WTC11 (cell line): ENCODE measurements at regions not wholly inside any gene's neighbourhood (a gene's known extent, or its start where the extent isn't known, plus 50 kb on each side); places are given as distances from the start of the nearest gene placed in this dataset.

Experiments
- CBFB ChIP-seq: sonication (generic); formaldehyde crosslinking; IDR thresholded peaks from 2 replicates; pipeline ENCODE4 v1.8.1; 2022; ENCODE audit warnings: mild to moderate bottlenecking, low read depth, missing genetic modification reagents
- ESRRA ChIP-seq: sonication (generic); formaldehyde crosslinking; IDR thresholded peaks from 2 replicates; pipeline ENCODE4 v1.8.1; 2022; ENCODE audit warnings: mild to moderate bottlenecking, missing genetic modification reagents, borderline replicate concordance
- FOXJ3 ChIP-seq: sonication (generic); formaldehyde crosslinking; IDR thresholded peaks from 2 replicates; pipeline ENCODE4 v1.9.0; 2021; ENCODE audit warnings: missing genetic modification reagents, mild to moderate bottlenecking, borderline replicate concordance
- GRHL2 ChIP-seq: fragments of 250-450 bp; sonication (Bioruptor Pico); IDR thresholded peaks from 2 replicates; pipeline ENCODE4 v1.8.0; 2022; ENCODE audit warnings: mild to moderate bottlenecking, moderate library complexity; ENCODE audit not compliant: insufficient replicate concordance, severe bottlenecking
- JAZF1 ChIP-seq: fragments of 250-450 bp; sonication (Bioruptor Pico); IDR thresholded peaks from 2 replicates; pipeline ENCODE4 v1.9.0; 2021; ENCODE audit warnings: moderate library complexity, mild to moderate bottlenecking, inconsistent platforms
- JUN ChIP-seq: sonication (generic); formaldehyde crosslinking; IDR thresholded peaks from 2 replicates; pipeline ENCODE4 v1.8.0; 2023; ENCODE audit warnings: mild to moderate bottlenecking, missing genetic modification reagents
- MXD4 ChIP-seq: fragments of 250-450 bp; sonication (Bioruptor Pico); IDR thresholded peaks from 2 replicates; pipeline ENCODE4 v1.8.0; 2021; ENCODE audit warnings: mild to moderate bottlenecking, moderate library complexity, borderline replicate concordance
- NFATC4 ChIP-seq: fragments of 250-450 bp; sonication (Bioruptor Pico); IDR thresholded peaks from 2 replicates; pipeline ENCODE4 v1.9.0; 2021; ENCODE audit warnings: mild to moderate bottlenecking
- NFYB ChIP-seq: sonication (generic); formaldehyde crosslinking; conservative IDR thresholded peaks from 2 replicates; pipeline ENCODE4 v1.8.0; 2022; ENCODE audit warnings: low read depth, missing genetic modification reagents
- OVOL2 ChIP-seq: fragments of 250-450 bp; sonication (Bioruptor Pico); IDR thresholded peaks from 2 replicates; pipeline ENCODE4 v1.9.0; 2021; ENCODE audit warnings: mild to moderate bottlenecking, borderline replicate concordance
- PRRX2 ChIP-seq: fragments of 250-450 bp; sonication (Bioruptor Pico); IDR thresholded peaks from 2 replicates; pipeline ENCODE4 v1.8.0; 2021; ENCODE audit warnings: mild to moderate bottlenecking
- RELA ChIP-seq: sonication (generic); formaldehyde crosslinking; IDR thresholded peaks from 2 replicates; pipeline ENCODE4 v1.8.1; 2022; ENCODE audit warnings: missing genetic modification reagents, mild to moderate bottlenecking, borderline replicate concordance
- SMAD3 ChIP-seq: sonication (generic); formaldehyde crosslinking; IDR thresholded peaks from 2 replicates; pipeline ENCODE4 v1.8.0; 2022; ENCODE audit warnings: missing genetic modification reagents, mild to moderate bottlenecking, borderline replicate concordance
- TEAD1 ChIP-seq: sonication (generic); formaldehyde crosslinking; IDR thresholded peaks from 2 replicates; pipeline ENCODE4 v1.8.0; 2022; ENCODE audit warnings: mild to moderate bottlenecking, missing genetic modification reagents
- ZBTB21 ChIP-seq: sonication (generic); formaldehyde crosslinking; IDR thresholded peaks from 2 replicates; pipeline ENCODE4 v1.8.1; 2023; ENCODE audit warnings: mild to moderate bottlenecking, missing genetic modification reagents, borderline replicate concordance
- ZNF396 ChIP-seq: fragments of 250-450 bp; sonication (Bioruptor Pico); IDR thresholded peaks from 2 replicates; pipeline ENCODE4 v1.8.0; 2021; ENCODE audit warnings: mild to moderate bottlenecking, moderate library complexity, borderline replicate concordance
- TF ChIP-seq, protein P1 (sequence below): sonication (generic); formaldehyde crosslinking; IDR thresholded peaks from 2 replicates; pipeline ENCODE4 v1.8.0; 2022; ENCODE audit warnings: mild to moderate bottlenecking, missing genetic modification reagents
- TF ChIP-seq, protein P2 (sequence below): fragments of 250-450 bp; sonication (Bioruptor Pico); IDR thresholded peaks from 2 replicates; pipeline ENCODE4 v1.9.0; 2021; ENCODE audit warnings: mild to moderate bottlenecking, borderline replicate concordance
- TF ChIP-seq, protein P3 (sequence below): sonication (generic); formaldehyde crosslinking; IDR thresholded peaks from 2 replicates; pipeline ENCODE4 v1.8.1; 2023; ENCODE audit warnings: mild to moderate bottlenecking, missing genetic modification reagents
- TF ChIP-seq, protein P4 (sequence below): sonication (generic); formaldehyde crosslinking; IDR thresholded peaks from 2 replicates; pipeline ENCODE4 v1.8.1; 2023; ENCODE audit warnings: mild to moderate bottlenecking, missing genetic modification reagents, moderate library complexity
- TF ChIP-seq, protein P5 (sequence below): sonication (generic); formaldehyde crosslinking; IDR thresholded peaks from 2 replicates; pipeline ENCODE4 v1.8.1; 2022; ENCODE audit warnings: mild to moderate bottlenecking, missing genetic modification reagents, moderate library complexity, borderline replicate concordance
- TF ChIP-seq, protein P6 (sequence below): sonication (generic); formaldehyde crosslinking; IDR thresholded peaks from 2 replicates; pipeline ENCODE4 v1.8.0; 2022; ENCODE audit warnings: mild to moderate bottlenecking, missing genetic modification reagents
- TF ChIP-seq, protein P7 (sequence below): fragments of 250-450 bp; sonication (Bioruptor Pico); IDR thresholded peaks from 2 replicates; pipeline ENCODE4 v2.1.2; 2022; ENCODE audit warnings: mild to moderate bottlenecking, moderate library complexity
- TF ChIP-seq, protein P8 (sequence below): sonication (generic); formaldehyde crosslinking; IDR thresholded peaks from 2 replicates; pipeline ENCODE4 v1.8.1; 2022; ENCODE audit warnings: low read depth, missing genetic modification reagents, borderline replicate concordance
- TF ChIP-seq, protein P9 (sequence below): sonication (generic); formaldehyde crosslinking; IDR thresholded peaks from 2 replicates; pipeline ENCODE4 v1.8.0; 2022; ENCODE audit warnings: mild to moderate bottlenecking, missing genetic modification reagents

DNA sequence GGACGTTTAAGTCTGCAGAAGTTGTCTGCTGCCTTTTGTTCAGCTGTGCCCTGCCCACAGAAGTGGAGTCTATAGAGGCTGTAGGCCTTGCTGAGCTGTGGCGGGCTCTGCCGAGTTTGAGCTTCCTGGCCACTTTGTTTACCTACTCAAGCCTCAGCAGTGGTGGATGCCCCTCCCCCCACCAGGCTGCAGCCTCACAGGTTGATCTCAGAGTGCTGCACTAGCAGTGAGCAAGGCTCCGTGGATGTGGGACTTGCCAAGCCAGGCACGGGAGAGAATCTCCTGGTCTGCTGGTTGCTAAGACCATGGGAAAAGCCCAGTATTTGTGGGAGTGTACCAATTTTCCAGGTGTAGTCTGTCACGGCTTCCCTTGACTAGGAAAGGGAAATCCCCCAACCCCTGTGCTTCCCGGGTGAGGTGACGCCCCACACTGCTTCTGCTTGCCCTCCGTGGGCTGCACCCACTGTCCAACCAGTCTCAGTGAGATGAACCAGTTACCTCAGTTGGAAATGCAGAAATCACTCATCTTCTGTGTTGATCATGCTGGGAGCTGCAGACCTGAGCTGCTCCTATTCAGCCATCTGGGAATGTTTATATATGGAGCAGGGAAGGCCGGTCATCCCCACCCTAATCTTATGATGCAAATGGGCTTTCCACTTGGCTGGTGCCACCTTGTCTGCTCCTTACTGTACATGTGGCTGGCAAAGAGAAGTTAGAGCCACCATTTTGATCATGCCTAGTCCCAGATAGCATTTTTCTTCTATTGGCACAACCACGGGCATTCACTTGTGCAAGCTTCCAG lies 156.9 kb upstream of the ITGA6 start (continued):
- no peak for TF ChIP-seq RELA (CRISPR knock-in tag)
- TF ChIP-seq, protein P1, sequence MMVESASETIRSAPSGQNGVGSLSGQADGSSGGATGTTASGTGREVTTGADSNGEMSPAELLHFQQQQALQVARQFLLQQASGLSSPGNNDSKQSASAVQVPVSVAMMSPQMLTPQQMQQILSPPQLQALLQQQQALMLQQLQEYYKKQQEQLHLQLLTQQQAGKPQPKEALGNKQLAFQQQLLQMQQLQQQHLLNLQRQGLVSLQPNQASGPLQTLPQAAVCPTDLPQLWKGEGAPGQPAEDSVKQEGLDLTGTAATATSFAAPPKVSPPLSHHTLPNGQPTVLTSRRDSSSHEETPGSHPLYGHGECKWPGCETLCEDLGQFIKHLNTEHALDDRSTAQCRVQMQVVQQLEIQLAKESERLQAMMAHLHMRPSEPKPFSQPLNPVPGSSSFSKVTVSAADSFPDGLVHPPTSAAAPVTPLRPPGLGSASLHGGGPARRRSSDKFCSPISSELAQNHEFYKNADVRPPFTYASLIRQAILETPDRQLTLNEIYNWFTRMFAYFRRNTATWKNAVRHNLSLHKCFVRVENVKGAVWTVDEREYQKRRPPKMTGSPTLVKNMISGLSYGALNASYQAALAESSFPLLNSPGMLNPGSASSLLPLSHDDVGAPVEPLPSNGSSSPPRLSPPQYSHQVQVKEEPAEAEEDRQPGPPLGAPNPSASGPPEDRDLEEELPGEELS (CRISPR knock-in tag) = no peak
- TF ChIP-seq OVOL2 (CRISPR knock-in tag) = no peak
- TF ChIP-seq, protein P2, sequence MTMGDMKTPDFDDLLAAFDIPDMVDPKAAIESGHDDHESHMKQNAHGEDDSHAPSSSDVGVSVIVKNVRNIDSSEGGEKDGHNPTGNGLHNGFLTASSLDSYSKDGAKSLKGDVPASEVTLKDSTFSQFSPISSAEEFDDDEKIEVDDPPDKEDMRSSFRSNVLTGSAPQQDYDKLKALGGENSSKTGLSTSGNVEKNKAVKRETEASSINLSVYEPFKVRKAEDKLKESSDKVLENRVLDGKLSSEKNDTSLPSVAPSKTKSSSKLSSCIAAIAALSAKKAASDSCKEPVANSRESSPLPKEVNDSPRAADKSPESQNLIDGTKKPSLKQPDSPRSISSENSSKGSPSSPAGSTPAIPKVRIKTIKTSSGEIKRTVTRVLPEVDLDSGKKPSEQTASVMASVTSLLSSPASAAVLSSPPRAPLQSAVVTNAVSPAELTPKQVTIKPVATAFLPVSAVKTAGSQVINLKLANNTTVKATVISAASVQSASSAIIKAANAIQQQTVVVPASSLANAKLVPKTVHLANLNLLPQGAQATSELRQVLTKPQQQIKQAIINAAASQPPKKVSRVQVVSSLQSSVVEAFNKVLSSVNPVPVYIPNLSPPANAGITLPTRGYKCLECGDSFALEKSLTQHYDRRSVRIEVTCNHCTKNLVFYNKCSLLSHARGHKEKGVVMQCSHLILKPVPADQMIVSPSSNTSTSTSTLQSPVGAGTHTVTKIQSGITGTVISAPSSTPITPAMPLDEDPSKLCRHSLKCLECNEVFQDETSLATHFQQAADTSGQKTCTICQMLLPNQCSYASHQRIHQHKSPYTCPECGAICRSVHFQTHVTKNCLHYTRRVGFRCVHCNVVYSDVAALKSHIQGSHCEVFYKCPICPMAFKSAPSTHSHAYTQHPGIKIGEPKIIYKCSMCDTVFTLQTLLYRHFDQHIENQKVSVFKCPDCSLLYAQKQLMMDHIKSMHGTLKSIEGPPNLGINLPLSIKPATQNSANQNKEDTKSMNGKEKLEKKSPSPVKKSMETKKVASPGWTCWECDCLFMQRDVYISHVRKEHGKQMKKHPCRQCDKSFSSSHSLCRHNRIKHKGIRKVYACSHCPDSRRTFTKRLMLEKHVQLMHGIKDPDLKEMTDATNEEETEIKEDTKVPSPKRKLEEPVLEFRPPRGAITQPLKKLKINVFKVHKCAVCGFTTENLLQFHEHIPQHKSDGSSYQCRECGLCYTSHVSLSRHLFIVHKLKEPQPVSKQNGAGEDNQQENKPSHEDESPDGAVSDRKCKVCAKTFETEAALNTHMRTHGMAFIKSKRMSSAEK (CRISPR knock-in tag) = no peak
- TF ChIP-seq, protein P3, sequence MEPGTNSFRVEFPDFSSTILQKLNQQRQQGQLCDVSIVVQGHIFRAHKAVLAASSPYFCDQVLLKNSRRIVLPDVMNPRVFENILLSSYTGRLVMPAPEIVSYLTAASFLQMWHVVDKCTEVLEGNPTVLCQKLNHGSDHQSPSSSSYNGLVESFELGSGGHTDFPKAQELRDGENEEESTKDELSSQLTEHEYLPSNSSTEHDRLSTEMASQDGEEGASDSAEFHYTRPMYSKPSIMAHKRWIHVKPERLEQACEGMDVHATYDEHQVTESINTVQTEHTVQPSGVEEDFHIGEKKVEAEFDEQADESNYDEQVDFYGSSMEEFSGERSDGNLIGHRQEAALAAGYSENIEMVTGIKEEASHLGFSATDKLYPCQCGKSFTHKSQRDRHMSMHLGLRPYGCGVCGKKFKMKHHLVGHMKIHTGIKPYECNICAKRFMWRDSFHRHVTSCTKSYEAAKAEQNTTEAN (CRISPR knock-in tag) = no peak
- no peak for TF ChIP-seq SMAD3 (CRISPR knock-in tag)
- TF ChIP-seq, protein P4, sequence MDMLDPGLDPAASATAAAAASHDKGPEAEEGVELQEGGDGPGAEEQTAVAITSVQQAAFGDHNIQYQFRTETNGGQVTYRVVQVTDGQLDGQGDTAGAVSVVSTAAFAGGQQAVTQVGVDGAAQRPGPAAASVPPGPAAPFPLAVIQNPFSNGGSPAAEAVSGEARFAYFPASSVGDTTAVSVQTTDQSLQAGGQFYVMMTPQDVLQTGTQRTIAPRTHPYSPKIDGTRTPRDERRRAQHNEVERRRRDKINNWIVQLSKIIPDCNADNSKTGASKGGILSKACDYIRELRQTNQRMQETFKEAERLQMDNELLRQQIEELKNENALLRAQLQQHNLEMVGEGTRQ = no peak
- no peak for TF ChIP-seq JUN (CRISPR knock-in tag)
- TF ChIP-seq MXD4 (CRISPR knock-in tag) = no peak
- TF ChIP-seq ZBTB21 (CRISPR knock-in tag) = peak; percentile 54; the same call in 1 of the 2 replicates
- no peak for TF ChIP-seq NFATC4
- TF ChIP-seq CBFB (CRISPR knock-in tag) = 0 out of 2 replicates have a peak, but pooled peaks have one; percentile 38
- no peak for TF ChIP-seq JAZF1
- TF ChIP-seq, protein P5, sequence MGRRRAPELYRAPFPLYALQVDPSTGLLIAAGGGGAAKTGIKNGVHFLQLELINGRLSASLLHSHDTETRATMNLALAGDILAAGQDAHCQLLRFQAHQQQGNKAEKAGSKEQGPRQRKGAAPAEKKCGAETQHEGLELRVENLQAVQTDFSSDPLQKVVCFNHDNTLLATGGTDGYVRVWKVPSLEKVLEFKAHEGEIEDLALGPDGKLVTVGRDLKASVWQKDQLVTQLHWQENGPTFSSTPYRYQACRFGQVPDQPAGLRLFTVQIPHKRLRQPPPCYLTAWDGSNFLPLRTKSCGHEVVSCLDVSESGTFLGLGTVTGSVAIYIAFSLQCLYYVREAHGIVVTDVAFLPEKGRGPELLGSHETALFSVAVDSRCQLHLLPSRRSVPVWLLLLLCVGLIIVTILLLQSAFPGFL = no peak
- TF ChIP-seq, protein P6, sequence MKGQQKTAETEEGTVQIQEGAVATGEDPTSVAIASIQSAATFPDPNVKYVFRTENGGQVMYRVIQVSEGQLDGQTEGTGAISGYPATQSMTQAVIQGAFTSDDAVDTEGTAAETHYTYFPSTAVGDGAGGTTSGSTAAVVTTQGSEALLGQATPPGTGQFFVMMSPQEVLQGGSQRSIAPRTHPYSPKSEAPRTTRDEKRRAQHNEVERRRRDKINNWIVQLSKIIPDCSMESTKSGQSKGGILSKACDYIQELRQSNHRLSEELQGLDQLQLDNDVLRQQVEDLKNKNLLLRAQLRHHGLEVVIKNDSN (CRISPR knock-in tag) = no peak
- no peak for TF ChIP-seq GRHL2
- no peak for TF ChIP-seq FOXJ3 (CRISPR knock-in tag)
- no peak for TF ChIP-seq TEAD1
- TF ChIP-seq, protein P7, sequence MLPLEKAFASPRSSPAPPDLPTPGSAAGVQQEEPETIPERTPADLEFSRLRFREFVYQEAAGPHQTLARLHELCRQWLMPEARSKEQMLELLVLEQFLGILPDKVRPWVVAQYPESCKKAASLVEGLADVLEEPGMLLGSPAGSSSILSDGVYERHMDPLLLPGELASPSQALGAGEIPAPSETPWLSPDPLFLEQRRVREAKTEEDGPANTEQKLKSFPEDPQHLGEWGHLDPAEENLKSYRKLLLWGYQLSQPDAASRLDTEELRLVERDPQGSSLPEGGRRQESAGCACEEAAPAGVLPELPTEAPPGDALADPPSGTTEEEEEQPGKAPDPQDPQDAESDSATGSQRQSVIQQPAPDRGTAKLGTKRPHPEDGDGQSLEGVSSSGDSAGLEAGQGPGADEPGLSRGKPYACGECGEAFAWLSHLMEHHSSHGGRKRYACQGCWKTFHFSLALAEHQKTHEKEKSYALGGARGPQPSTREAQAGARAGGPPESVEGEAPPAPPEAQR = no peak
- TF ChIP-seq, protein P8, sequence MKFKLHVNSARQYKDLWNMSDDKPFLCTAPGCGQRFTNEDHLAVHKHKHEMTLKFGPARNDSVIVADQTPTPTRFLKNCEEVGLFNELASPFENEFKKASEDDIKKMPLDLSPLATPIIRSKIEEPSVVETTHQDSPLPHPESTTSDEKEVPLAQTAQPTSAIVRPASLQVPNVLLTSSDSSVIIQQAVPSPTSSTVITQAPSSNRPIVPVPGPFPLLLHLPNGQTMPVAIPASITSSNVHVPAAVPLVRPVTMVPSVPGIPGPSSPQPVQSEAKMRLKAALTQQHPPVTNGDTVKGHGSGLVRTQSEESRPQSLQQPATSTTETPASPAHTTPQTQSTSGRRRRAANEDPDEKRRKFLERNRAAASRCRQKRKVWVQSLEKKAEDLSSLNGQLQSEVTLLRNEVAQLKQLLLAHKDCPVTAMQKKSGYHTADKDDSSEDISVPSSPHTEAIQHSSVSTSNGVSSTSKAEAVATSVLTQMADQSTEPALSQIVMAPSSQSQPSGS (CRISPR knock-in tag) = no peak
- TF ChIP-seq ZNF396 (CRISPR knock-in tag) = no peak
- TF ChIP-seq, protein P9, sequence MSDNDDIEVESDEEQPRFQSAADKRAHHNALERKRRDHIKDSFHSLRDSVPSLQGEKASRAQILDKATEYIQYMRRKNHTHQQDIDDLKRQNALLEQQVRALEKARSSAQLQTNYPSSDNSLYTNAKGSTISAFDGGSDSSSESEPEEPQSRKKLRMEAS = peak; percentile 64; the same call in 1 of the 2 replicates
- TF ChIP-seq ESRRA (CRISPR knock-in tag) = no peak
- TF ChIP-seq PRRX2 (CRISPR knock-in tag) = no peak
- no peak for TF ChIP-seq NFYB (CRISPR knock-in tag)
